ENCODE measurements at regions not wholly inside any gene's neighbourhood (a gene's known extent, or its start where the extent isn't known, plus 50 kb on each side); places are given as distances from the start of the nearest gene placed in this dataset.

GRCh38 chr5:176133289-176133870 is 104.8 kb upstream of the SIMC1 start:
- H2BK20ac ChIP-seq (ENCODE audit: low read depth, low read length, poor library complexity, severe bottlenecking): no peak overlapping the region
- H3K4me3 Mint-ChIP-seq: peak overlapping the region; percentile 49 to 66
- H3K9me3 ChIP-seq (ENCODE audit: control insufficient read depth, low read depth, low read length): no peaks in the 10 kb centered on the region
- H3K27ac ChIP-seq (ENCODE audit: insufficient read length, low read depth, low read length): no peak overlapping the region
- peaks cover 25% of the 10 kb centered on the region for H3K27me3 Mint-ChIP-seq (ENCODE audit: low read depth)
- WGBS (ENCODE audit: extremely low coverage, insufficient read length, low lambda C conversion rate): no CpG with 5 or more reads among the region's 34 CpGs
- no peak overlapping the region for H3K4ac ChIP-seq (ENCODE audit: low read depth, low read length)
- H3K23me2 ChIP-seq (ENCODE audit: insufficient read length, low read depth, low read length, poor library complexity, severe bottlenecking): peaks cover 15% of the 10 kb centered on the region
- no peak overlapping the region for H2AK5ac ChIP-seq (ENCODE audit: insufficient read length, low read length)
- H3K79me2 ChIP-seq (ENCODE audit: insufficient read depth, low read length): no peaks in the 10 kb centered on the region
- H2BK12ac ChIP-seq (ENCODE audit: insufficient read length, low read depth, low read length): no peak overlapping the region
- no peaks in the 10 kb centered on the region for H3K79me1 ChIP-seq (ENCODE audit: insufficient read depth, low read depth, low read length, poor library complexity, severe bottlenecking)
- H2BK5ac ChIP-seq (ENCODE audit: insufficient read length, low read length): no peak overlapping the region
- no peak overlapping the region for H3K23ac ChIP-seq (ENCODE audit: insufficient read length, low read depth, low read length)
- no peak overlapping the region for H4K8ac ChIP-seq (replicated peaks; ENCODE audit: insufficient read length, low read depth, low read length)
- H2AFZ ChIP-seq (ENCODE audit: low read length): no peak overlapping the region
- H3K9me3 Mint-ChIP-seq: no peaks in the 10 kb centered on the region
- H3K4me1 ChIP-seq (ENCODE audit: insufficient read depth, low read length): no peaks in the 10 kb centered on the region; the same call in 1 of the 2 replicates
- peak overlapping the region; percentile 93 for H3K4me2 ChIP-seq (ENCODE audit: insufficient read depth, insufficient read length, low read length)
- H3T11ph ChIP-seq (ENCODE audit: low read length): no peak overlapping the region
- no peak overlapping the region for H3K27ac Mint-ChIP-seq
- H4K5ac ChIP-seq (ENCODE audit: insufficient read length, low read depth, low read length): no peak overlapping the region
- H4K20me1 ChIP-seq (ENCODE audit: control insufficient read depth, insufficient read depth, insufficient read length): no peaks in the 10 kb centered on the region
- no peak overlapping the region for H3K14ac ChIP-seq (ENCODE audit: insufficient read depth, low read length)
- no peak overlapping the region for H3K18ac ChIP-seq (ENCODE audit: insufficient read length, low read depth, low read length)
- no peak for TF ChIP-seq CTCF (conservative IDR thresholded peaks at IDR 0.05)
- no peaks in the 10 kb centered on the region for H3K36me3 Mint-ChIP-seq (ENCODE audit: insufficient read depth in 1 of 3, low read depth in 3 of 3)
- H4K91ac ChIP-seq (ENCODE audit: insufficient read length, low read depth, low read length): no peak overlapping the region
- peak; percentile 58 for DNase-seq
- no peak overlapping the region for H2BK15ac ChIP-seq (ENCODE audit: low read depth, low read length)
- H3K9ac ChIP-seq (ENCODE audit: extremely low read depth, insufficient read length, low read length): no peak overlapping the region
- no peak overlapping the region for H3K56ac ChIP-seq (ENCODE audit: insufficient read length, low read depth, low read length)
- H2BK120ac ChIP-seq (ENCODE audit: low read depth, low read length, poor library complexity, severe bottlenecking): no peak overlapping the region
- peaks cover 8 to 19% of the 10 kb centered on the region in 2 experiments for H3K4me1 Mint-ChIP-seq
- H3K27me3 ChIP-seq (ENCODE audit: insufficient read depth, low read length): peaks cover 5% of the 10 kb centered on the region; the same call in 1 of the 2 replicates

All from H9 (cell line).